Stimulated activated CD8-positive, alpha-beta memory T cell treated with anti-CD3 and anti-CD28 coated beads, Interleukin-15, amount 100 ng/mL, for 48 hours (primary cell): ENCODE measurements at regions not wholly inside any gene's neighbourhood (a gene's known extent, or its start where the extent isn't known, plus 50 kb on each side); places are given as distances from the start of the nearest gene placed in this dataset.

ENCODE experiments used
- DNase-seq, 2 donors: peaks; one replicate each; pipeline ENCODE4 v3.0.0-alpha.2; 2020; ENCODE audit warnings: low read depth in 2 of 2

GRCh38 chr11:115724666-115725065 is 220.5 kb upstream of the CADM1 start:
- DNase-seq = no peak

- DNase-seq = no peak
Observed at GRCh38 chr11:115722711-115723110, 218.5 kb upstream of the CADM1 start.

- DNase-seq = no peak
Observed at GRCh38 chr11:115721296-115721995, 217.2 kb upstream of the CADM1 start.

GRCh38 chr11:115720602-115721245 is 216.5 kb upstream of the CADM1 start:
- no peak for DNase-seq

GRCh38 chr11:115718945-115719344 is 214.7 kb upstream of the CADM1 start:
- DNase-seq = no peak

- no peak for DNase-seq
Observed at GRCh38 chr11:115718106-115718505, 213.9 kb upstream of the CADM1 start.

GRCh38 chr11:115716601-115717529 is 212.7 kb upstream of the CADM1 start:
- DNase-seq = no peak

- no peak for DNase-seq
Observed at GRCh38 chr11:115716080-115716479, 211.9 kb upstream of the CADM1 start.

- no peak for DNase-seq
Observed at GRCh38 chr11:115715251-115715770, 211.1 kb upstream of the CADM1 start.

GRCh38 chr11:115712296-115712695 is 208.1 kb upstream of the CADM1 start:
- DNase-seq = no peak

- DNase-seq = no peak
Observed at GRCh38 chr11:115710980-115711379, 206.8 kb upstream of the CADM1 start.

GRCh38 chr11:115710426-115710825 is 206.2 kb upstream of the CADM1 start:
- no peak for DNase-seq

- no peak for DNase-seq
Observed at GRCh38 chr11:115709297-115709696, 205.1 kb upstream of the CADM1 start.

- DNase-seq = no peak
Observed at GRCh38 chr11:115707180-115707905, 203.1 kb upstream of the CADM1 start.

GRCh38 chr11:115706626-115707135 is 202.5 kb upstream of the CADM1 start:
- no peak for DNase-seq

GRCh38 chr11:115705200-115705599 is 201.0 kb upstream of the CADM1 start:
- DNase-seq = no peak

GRCh38 chr11:115700981-115701875 is 197.0 kb upstream of the CADM1 start:
- DNase-seq = no peak

- no peak for DNase-seq
Observed at GRCh38 chr11:115700496-115700895, 196.3 kb upstream of the CADM1 start.

GRCh38 chr11:115699733-115700132 is 195.5 kb upstream of the CADM1 start:
- no peak for DNase-seq

GRCh38 chr11:115699326-115699725 is 195.1 kb upstream of the CADM1 start:
- DNase-seq = no peak
